Nucleus accumbens (tissue), 56 donors: ENCODE measurements at regions not wholly inside any gene's neighbourhood (a gene's known extent, or its start where the extent isn't known, plus 50 kb on each side); places are given as distances from the start of the nearest gene placed in this dataset.
"Not testable (repeated sequence)": the region's sequence is repeated elsewhere in the genome, so short reads cannot be mapped to it uniquely, and the experiment has no call there.

Experiments
- DNase-seq, 56 donors: peaks; one replicate each; lab custom pipeline; 2025; lab: John Stamatoyannopoulos, UW

- no peak for DNase-seq
Measured at GRCh38 chr14:43625294-43625693, 881.8 kb downstream of the FSCB start.

DNA sequence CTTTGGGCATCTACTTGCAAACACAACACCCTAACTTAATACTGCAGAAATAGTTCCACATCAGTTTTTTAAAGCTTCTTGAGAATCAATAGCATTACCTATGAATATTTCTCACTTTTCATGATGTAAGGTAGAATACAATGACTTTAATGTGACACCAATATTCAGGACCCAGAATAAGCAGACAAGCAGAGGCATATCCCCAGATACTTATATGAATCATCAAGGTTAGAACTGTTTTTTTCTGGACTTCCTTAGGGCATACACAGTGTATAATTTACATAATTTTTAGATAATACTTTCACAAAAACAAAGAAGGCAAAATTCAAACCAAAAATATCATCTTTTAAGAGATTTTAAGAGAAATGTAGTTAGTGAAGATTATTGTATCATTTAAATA, 885.8 kb downstream of the FSCB start:
- no peak for DNase-seq

DNA sequence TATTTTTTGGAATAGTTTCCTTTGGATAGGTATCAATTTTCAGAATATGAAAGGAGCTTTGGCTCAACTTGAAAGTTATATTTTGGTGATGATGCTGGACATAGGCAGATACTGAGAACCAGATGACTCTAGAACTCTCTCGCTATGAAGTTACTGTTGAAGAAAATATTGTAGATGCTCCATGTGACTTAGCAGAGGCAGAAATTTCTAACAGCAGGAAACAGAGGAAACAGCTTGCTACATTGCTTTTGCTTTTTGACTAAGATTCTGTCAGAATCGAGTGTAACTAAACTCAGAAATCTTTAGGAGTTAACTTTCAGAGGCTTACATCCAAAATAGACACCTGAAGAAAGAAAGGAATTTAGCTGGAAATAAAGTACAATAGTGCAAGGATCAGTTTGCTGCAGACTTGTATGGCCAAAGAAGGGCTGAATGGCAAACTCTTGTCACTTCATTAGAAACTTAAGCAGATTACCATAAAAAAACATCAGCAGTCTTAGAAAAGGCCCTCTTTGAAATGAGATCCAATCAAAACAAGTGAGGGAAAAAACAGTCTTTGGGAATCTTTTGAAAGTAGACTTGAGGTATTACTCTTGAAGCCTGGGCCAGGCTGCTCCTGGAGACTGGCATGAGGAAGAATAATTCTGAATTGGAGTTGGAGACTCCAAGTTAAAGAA, 911.8 kb downstream of the FSCB start:
- no peak for DNase-seq

DNA sequence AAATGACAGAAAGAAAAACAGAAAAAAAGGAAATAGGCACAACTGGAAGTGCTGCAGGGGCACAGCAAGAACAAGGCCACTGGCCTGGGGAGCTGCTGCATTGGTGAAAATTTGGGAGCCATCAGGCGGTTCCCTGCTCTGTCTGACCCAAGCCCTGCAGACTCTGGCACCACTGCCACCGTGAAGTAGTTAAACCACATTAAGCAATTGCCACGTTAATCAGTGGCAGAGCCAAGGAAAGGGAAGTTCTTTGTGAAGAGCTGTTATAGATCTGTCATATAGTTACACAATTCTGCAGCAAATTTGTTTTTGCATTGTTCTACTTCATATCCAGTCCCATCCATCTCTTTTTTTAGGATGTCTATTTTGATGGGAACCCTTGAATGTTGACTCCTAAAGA, 915.3 kb downstream of the FSCB start:
- no peak for DNase-seq

- DNase-seq: no peak
Measured at GRCh38 chr14:43587183-43587582, 919.9 kb downstream of the FSCB start.

DNA sequence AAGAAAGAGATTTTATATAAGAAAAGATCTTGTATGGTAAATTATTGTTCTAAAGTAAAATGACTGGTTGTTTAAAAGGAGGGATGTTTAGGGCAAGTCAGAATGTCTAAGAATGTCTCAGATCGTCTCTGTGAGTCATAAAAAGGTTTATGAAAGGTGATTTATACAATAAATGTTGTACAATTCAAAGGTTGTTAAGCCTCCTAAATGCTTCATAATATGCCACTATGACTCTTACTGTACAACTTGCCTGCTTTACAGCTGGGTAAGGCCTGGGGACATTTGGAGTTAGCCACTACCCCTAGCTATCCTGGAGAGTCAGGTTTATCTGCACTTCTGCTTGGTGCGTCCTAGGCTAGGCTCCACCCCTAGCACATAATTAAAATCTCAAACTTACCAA, 927.4 kb downstream of the FSCB start:
- DNase-seq: no peak

DNA sequence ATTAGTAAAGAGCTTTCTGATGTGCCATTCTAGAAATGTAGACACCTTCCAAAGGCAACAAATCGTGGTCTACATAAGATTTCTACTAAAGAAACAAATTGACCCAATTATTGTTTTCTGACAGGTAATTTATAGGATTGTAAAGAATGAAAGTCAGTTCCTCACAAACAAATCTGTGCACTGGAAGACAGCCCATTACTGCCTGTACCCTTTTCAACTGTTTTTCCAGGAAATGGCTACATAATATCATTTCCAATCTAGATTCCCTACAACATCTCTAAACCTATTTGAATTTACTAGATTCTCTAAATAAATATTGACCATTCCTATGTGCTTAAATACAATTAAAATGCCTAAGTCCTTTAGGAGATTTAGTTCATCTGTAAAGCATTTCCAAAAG, 939.1 kb downstream of the FSCB start:
- DNase-seq: no peak

GRCh38 chr14:43548368-43548767, 958.7 kb downstream of the FSCB start:
- no peak for DNase-seq

- not testable (repeated sequence) for DNase-seq
Measured at GRCh38 chr14:43547596-43547995, 959.5 kb downstream of the FSCB start.

DNA sequence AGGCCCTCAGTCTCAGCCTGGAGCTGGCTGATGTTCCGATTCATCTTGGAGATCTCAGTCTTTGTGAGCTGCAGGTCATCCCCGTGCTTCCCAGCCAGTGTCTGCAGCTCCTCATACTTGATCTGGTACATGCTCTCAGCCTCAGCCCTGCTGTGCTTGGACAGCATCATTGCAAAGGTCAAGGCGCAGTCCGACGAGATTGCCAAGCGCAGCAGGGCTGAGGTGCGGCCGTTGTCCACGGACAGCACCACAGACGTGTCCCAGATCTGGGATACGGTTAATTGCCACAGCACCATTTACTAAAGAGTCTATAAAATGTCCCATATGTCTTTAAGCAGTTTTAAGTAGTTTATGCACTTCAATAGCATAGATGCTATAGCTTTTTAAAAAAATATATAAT, 965.7 kb downstream of the FSCB start:
- no peak for DNase-seq

GRCh38 chr14:43540948-43541347, 966.1 kb downstream of the FSCB start:
- DNase-seq: peak in 1 of 56 donors; percentile 1

- no peak for DNase-seq
Measured at GRCh38 chr14:43539210-43539609, 967.9 kb downstream of the FSCB start.

DNA sequence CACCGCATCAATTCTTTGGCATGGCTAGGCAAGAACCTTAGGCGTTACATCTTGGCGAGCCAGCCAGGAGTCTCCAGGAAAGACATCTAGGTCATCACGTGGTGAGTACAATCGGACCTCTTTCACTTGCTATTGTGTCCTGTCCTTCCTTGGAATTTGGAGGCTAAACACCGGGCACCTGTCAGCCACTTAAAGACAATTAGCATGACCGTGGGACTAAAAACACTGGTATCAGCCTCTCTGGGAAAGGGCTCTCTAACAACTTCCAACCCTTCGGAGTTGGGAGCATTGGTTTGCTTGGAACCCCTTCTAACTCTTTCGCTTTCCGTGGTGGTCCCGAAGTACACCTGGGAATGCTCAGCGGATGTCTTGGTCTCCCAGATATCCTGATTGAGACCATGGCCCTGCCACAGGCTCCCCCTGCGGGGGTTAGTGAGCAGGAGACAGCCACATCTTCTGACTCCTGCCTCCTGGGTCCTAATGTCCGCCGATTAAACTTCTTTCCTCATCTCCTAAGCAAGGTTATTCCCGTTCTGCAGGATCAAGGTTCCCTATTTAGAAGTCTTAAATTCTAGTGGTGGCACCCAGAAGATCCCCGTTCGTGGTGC, 971.7 kb downstream of the FSCB start:
- DNase-seq: no peak

DNA sequence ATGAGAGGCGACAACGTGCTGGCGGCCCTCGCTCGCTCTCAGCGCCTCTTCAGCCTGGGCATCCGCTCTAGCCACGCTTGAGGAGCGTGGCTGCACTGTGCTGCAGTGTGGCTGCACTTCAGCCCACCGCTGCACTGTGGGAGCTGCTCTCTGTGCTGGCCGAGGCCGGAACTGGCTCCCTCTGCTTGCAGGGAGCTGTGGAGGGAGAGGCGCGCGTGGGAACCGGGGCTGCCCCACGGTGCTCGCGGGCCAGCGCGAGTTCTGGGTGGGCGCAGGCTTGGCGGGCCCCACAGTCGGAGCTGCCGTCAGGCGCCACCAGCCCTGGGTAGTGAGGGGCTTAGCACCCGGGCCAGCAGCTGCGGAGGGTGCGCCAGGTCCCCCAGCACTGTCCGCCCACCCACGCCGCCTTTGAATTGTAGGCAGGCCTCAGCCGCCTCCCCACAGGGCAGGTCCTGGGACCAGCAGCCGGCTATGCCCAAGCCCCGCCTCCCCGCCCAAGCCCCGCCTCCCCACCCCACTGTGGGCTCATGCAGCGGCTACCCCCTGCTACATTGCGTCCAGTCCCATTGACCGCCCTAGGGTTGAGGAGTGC, 974.2 kb downstream of the FSCB start:
- no peak for DNase-seq

DNA sequence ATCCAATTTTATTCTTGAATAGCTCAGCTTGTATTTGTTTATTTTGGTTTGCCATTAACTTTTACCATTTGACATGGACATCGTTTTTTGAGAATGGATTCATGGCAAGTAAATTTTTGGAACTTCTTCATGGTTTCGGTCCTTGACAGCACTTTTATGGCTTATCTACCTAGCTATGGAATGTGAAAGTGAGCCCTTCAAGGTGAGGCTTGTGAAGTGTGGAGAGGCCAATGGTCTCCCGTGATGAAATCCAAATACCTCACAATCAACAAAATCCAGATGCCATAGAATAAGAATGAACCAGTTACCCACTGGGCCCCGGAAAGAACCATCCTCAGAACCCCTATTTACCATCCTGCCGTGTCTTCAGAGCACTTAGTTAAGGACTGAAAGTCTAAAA, 978.8 kb downstream of the FSCB start:
- DNase-seq: no peak

GRCh38 chr14:43525658-43526057, 981.4 kb downstream of the FSCB start:
- DNase-seq: no peak

DNA sequence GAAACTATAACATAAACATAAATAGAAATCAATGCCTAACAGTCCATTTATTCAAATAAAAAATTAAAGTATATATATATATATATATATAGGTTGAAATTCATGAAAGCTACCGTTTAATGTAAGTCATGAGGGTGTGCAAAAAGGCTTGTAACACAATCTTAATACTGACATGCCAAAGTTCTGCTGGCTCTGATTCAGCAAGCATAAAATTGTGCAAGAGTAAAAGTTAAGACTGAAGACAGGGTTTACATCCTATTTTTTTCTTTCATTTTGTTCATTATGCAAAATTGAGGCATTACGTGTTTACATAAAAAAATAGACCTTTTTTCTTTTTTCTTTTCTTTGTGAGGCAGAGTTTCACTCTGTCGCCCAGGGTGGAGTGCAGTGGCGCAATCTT, 984.2 kb downstream of the FSCB start:
- no peak for DNase-seq

- no peak for DNase-seq
Measured at GRCh38 chr14:43522191-43522590, 984.9 kb downstream of the FSCB start.

DNA sequence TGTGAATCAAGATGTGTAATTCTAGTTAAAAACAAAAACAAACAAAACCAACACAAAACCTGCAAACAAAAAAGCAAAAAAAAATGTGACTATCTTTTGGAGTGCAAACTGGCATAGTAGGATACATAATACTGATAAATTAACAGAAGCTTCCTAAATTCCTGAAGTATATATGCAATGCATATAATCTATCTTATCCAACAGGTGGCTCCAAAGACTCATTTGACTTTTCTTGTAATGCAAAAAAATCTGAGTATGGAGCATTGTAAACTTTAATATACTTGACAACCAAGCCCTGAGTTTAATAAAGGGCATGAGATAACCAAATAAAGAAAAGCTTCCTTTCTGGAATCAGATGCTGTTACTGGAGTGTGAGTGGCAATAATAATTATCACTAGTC, 1003.6 kb downstream of the FSCB start:
- no peak for DNase-seq

DNA sequence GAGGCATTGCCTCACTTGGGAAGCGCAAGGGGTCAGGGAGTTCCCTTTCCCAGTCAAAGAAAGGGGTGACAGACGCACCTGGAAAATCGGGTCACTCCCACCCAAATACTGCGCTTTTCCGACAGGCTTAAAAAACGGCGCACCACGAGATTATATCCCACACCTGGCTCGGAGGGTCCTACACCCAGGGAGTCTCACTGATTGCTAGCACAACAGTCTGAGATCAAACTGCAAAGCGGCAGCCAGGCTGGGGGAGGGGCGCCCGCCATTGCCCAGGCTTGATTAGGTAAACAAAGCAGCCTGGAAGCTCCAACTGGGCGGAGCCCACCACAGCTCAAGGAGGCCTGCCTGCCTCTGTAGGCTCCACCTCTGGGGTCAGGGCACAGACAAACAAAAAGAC, 1014.7 kb downstream of the FSCB start:
- not testable (repeated sequence) for DNase-seq

GRCh38 chr14:43483415-43483814, 1023.7 kb downstream of the FSCB start:
- DNase-seq: no peak

- DNase-seq: no peak
Measured at GRCh38 chr14:43481864-43482263, 1025.2 kb downstream of the FSCB start.
